ENCODE measurements at regions not wholly inside any gene's neighbourhood (a gene's known extent, or its start where the extent isn't known, plus 50 kb on each side); places are given as distances from the start of the nearest gene placed in this dataset.

GRCh38 chr4:182062458-182062857 lies 180.7 kb upstream of the TENM3 start:
- TF ChIP-seq POLR2A (IDR thresholded peaks at IDR 0.05) (no peak), CTCF (IDR thresholded peaks at IDR 0.05) (no peak)
